ENCODE measurements at regions not wholly inside any gene's neighbourhood (a gene's known extent, or its start where the extent isn't known, plus 50 kb on each side); places are given as distances from the start of the nearest gene placed in this dataset.
"Not testable (repeated sequence)": the region's sequence is repeated elsewhere in the genome, so short reads cannot be mapped to it uniquely, and the experiment has no call there.

GRCh38 chr7:68684246-68684839, 913.9 kb upstream of the AUTS2 start:
- no peak for DNase-seq
- in situ Hi-C loops (cut with MboI; ENCODE audit: low pct_unique_long_range_greater_than_20kb, low sequenced_read_pairs): no loop called here

GRCh38 chr7:68684996-68685395, 913.3 kb upstream of the AUTS2 start:
- in situ Hi-C loops (cut with MboI; ENCODE audit: low pct_unique_long_range_greater_than_20kb, low sequenced_read_pairs): no loop called here
- no peak for DNase-seq

DNA sequence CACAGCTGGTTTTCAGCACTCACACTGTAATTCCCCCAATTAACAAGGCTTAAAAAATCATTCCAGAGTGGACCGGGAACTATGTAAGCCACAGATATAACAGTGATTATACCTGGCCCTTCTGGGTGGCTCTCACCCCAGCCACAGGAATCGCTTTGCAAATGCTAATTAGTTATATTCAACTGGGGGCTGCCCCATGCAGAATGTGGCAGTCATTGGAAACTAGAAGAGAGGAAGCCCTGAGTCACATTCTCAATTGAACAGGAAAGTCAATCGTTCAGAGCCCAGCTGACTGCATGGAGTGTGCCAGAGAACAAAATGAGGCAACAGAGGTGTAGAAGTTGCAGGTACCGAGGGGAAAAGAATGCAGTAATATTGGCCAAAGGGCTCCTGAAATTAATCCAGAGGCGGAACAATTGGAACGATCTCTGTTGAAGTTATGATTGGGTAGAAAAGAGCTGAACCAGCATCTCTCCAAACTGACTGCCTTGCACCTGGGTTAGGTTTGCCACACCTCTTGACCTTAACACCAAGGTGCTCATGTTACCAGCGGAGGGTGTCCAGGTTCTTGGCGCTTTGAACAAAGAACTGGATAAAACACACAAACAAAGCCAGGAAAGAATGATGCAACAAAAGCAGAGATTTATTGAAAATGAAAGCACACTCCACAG, 909.7 kb upstream of the AUTS2 start:
- in situ Hi-C loops (cut with MboI; ENCODE audit: low pct_unique_long_range_greater_than_20kb, low sequenced_read_pairs): no loop called here
- no peak for DNase-seq

DNA sequence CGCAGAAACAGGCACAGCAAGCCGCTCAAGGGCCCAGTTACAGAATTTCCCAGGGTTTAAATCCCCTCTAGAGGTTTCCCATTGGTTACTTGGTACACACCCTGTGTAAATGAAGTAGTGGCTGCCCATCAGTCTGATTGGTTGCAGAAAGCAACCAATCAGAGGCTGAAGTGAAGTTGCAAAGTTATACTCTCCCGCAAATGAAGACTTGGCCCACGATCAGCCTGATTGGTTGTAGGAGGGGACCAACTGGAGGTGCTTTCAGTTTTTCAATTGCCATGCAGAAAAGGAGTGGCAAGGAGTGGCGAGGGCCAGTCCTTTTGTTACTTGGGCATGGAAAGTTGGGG, 909.2 kb upstream of the AUTS2 start:
- in situ Hi-C loops (cut with MboI; ENCODE audit: low pct_unique_long_range_greater_than_20kb, low sequenced_read_pairs): no loop called here

GRCh38 chr7:68691261-68692216, 906.7 kb upstream of the AUTS2 start:
- in situ Hi-C loops (cut with MboI; ENCODE audit: low pct_unique_long_range_greater_than_20kb, low sequenced_read_pairs): no loop called here
- no peak for DNase-seq

More for the DNA sequence above, 909.2 kb upstream of the AUTS2 start:
- no peak for DNase-seq

DNA sequence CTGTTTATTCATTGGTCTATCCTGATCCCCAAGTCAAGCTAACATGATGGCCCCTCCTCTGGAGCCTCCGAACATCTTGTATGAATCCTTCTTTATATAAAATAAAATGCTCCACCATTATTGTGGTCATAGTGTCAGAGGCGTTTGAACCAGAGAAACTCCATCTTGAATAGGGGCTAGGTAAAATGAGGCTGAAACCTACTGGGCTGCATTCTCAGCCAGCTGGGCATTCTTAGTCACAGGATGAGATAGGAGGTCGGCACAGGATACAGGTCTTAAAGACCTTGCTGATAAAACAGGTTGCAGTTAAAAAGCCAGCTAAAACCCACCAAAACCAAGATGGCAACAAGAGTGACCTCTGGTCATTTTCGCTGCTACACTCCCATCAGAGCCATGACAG, 905.8 kb upstream of the AUTS2 start:
- in situ Hi-C loops (cut with MboI; ENCODE audit: low pct_unique_long_range_greater_than_20kb, low sequenced_read_pairs): no loop called here
- no peak for DNase-seq

GRCh38 chr7:68694656-68695055, 903.6 kb upstream of the AUTS2 start:
- in situ Hi-C loops (cut with MboI; ENCODE audit: low pct_unique_long_range_greater_than_20kb, low sequenced_read_pairs): no loop called here
- no peak for DNase-seq

GRCh38 chr7:68697796-68698280, 900.4 kb upstream of the AUTS2 start:
- DNase-seq: no peak
- in situ Hi-C loops (cut with MboI; ENCODE audit: low pct_unique_long_range_greater_than_20kb, low sequenced_read_pairs): no loop called here

- DNase-seq: no peak
- in situ Hi-C loops (cut with MboI; ENCODE audit: low pct_unique_long_range_greater_than_20kb, low sequenced_read_pairs): no loop called here
Observed at GRCh38 chr7:68699090-68699711, 899.1 kb upstream of the AUTS2 start.

DNA sequence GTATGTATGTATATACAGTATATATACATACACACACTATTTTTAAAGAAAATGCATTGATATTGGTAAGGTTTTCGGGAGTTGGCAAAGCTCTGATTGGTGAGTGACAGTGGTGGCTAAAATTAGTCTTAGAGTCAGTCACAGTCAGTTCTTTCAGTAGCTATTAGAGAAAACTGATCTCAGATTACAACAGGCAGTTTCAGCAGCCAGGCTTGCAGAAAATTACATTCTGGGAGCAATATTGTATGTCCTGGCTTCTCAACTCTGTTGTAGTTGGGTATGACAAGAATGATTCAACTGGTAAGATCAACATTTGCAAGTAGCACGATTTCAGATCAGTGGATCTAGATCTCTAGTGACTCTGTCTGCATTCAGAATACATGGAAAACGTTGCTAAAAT, 897.9 kb upstream of the AUTS2 start:
- DNase-seq: no peak
- in situ Hi-C loops (cut with MboI; ENCODE audit: low pct_unique_long_range_greater_than_20kb, low sequenced_read_pairs): no loop called here

DNA sequence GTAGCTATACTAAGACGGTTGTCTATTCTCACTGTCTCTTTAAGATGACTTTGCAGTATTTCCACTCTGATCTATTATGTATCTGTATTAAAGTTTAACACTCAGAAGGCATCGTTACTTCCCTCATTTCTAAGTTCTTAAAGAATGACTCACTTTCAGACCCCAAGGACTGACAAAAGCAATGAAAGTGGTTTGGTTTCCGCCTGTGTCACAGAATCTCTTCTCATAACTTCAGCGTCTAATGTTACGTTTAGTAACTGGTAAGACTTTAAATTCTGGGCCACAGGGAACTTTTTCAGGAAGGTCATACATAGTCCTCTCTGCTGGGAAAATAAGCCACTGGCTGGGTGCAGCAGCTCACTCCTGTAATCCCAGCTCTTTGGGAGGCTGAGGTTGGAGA, 892.0 kb upstream of the AUTS2 start:
- no peak for DNase-seq
- in situ Hi-C loops (cut with MboI; ENCODE audit: low pct_unique_long_range_greater_than_20kb, low sequenced_read_pairs): no loop called here

- DNase-seq: no peak
- in situ Hi-C loops (cut with MboI; ENCODE audit: low pct_unique_long_range_greater_than_20kb, low sequenced_read_pairs): no loop called here
Observed at GRCh38 chr7:68707159-68707558, 891.1 kb upstream of the AUTS2 start.

GRCh38 chr7:68707958-68708357, 890.3 kb upstream of the AUTS2 start:
- DNase-seq: no peak
- in situ Hi-C loops (cut with MboI; ENCODE audit: low pct_unique_long_range_greater_than_20kb, low sequenced_read_pairs): no loop called here

DNA sequence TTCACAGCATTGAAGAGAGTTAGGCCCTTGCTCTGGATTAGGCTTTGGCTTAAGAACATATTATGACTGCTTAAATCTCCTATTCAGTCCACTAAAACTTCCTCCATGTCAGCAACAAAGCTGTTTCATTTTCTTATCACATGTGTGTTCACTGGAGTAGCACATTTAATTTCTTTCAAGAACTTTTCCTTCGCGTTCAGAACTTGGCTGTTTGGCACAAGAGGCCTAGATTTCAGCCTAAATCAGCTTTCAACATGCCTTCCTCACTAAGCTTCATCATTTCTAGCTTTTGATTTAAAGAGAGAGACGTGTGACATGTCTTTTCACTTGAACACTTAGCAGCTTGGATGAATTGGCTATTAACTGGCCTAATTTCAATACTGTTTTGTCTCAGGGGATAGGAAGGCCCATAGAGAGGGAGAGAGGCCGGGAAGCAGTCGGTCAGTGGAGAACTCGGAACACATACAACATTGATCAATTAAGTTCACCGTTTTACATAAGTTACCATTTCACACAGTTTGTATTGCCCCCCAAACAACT, 885.2 kb upstream of the AUTS2 start:
- no peak for DNase-seq
- in situ Hi-C loops (cut with MboI; ENCODE audit: low pct_unique_long_range_greater_than_20kb, low sequenced_read_pairs): no loop called here

- in situ Hi-C loops (cut with MboI; ENCODE audit: low pct_unique_long_range_greater_than_20kb, low sequenced_read_pairs); DNase-seq: not testable (repeated sequence)
Observed at GRCh38 chr7:68714135-68714534, 884.1 kb upstream of the AUTS2 start.

GRCh38 chr7:68715907-68716306, 882.4 kb upstream of the AUTS2 start:
- DNase-seq: no peak
- in situ Hi-C loops (cut with MboI; ENCODE audit: low pct_unique_long_range_greater_than_20kb, low sequenced_read_pairs): no loop called here

- no peak for DNase-seq
- in situ Hi-C loops (cut with MboI; ENCODE audit: low pct_unique_long_range_greater_than_20kb, low sequenced_read_pairs): no loop called here
Observed at GRCh38 chr7:68717176-68717575, 881.1 kb upstream of the AUTS2 start.

DNA sequence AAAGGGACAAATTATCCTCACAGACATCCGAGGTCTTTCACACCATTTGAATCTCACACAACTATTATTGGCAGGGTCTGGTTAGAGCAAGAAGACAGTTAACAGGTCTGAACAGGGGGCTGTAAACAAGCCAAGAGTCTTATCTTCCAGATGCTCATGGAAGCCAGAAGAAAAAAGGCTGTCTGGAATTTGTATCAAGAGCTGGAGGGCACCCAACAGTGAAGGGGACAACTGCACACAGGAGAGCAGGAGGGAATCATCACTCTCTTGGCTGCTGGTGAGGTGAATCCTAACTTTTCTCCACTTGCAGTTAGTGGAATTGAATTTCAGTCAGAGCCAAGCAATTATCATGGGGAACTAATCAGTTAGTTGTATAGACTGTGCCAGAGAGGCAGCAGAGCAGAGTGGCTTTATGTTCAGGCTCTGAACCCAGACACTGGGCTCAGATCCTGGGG, 880.2 kb upstream of the AUTS2 start:
- in situ Hi-C loops (cut with MboI; ENCODE audit: low pct_unique_long_range_greater_than_20kb, low sequenced_read_pairs): no loop called here
- DNase-seq: no peak

DNA sequence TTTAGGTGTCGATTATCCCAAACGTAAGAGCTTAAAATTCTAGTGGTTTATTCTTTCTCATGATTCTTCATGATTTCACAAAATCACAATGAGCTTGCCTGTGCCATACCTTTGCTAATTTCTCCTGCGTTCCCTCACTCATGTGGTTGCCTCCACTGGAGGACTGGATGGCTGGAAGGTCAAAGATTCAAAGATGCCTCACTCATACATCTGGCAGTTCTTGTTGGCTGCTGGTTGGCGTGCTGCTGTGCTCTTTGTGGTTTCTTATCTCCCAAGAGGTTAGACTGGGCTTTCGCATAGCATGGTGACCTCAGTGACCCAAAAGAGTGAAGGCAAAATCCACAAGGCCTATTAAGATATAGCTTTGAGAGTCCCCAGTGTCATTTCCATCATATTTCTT, 877.6 kb upstream of the AUTS2 start:
- in situ Hi-C loops (cut with MboI; ENCODE audit: low pct_unique_long_range_greater_than_20kb, low sequenced_read_pairs): no loop called here
- DNase-seq: no peak

Measured in KBM-7 (cell line).